Urinary bladder (tissue), 3 donors: ENCODE measurements at regions not wholly inside any gene's neighbourhood (a gene's known extent, or its start where the extent isn't known, plus 50 kb on each side); places are given as distances from the start of the nearest gene placed in this dataset.

ENCODE experiments used
- DNase-seq: peaks from one replicate; pipeline ENCODE4 v3.0.0-alpha.2; 2015; ENCODE audit errors: extremely low spot score
- H3K27ac ChIP-seq: one replicate; pipeline ENCODE4 v1.5.1; 2013; ENCODE audit warnings: low read depth, mild to moderate bottlenecking, moderate library complexity
- H3K36me3 ChIP-seq: one replicate; pipeline ENCODE4 v1.6.1; 2013; ENCODE audit warnings: mild to moderate bottlenecking, moderate library complexity; ENCODE audit not compliant: insufficient read depth
- H3K4me1 ChIP-seq: one replicate; pipeline ENCODE4 v1.6.1; 2013; ENCODE audit warnings: mild to moderate bottlenecking, moderate library complexity; ENCODE audit not compliant: insufficient read depth
- H3K4me3 ChIP-seq: one replicate; pipeline ENCODE4 v1.5.1; 2013; ENCODE audit warnings: low read depth, low read length
- WGBS: extraction: QIAGEN DNeasy Blood & Tissue Kit; methylation state at CpG from one replicate; pipeline ENCODE4 v1.1.7; 2013; 5-methylcytosine and 5-hydroxymethylcytosine counted together
- donor health status: healthy with polysubstance abuse.
- donor health status: healthy.

GRCh38 chr5:32984851-32985610 lies 273.9 kb downstream of the NPR3 start:
- Histone ChIP-seq H3K36me3 (no peaks in the 10 kb centered on the region), H3K4me1 (no peaks in the 10 kb centered on the region), H3K27ac (no peak overlapping the region), H3K4me3 (no peak overlapping the region)
- 88% methylated on average over 4 of the region's 4 CpGs for WGBS
- no peak for DNase-seq

- no peak overlapping the region for H3K4me3 ChIP-seq
- no peak overlapping the region for H3K27ac ChIP-seq
- DNase-seq, result no peak
- 87% methylated on average over 5 of the region's 5 CpGs for WGBS
- no peaks in the 10 kb centered on the region for H3K4me1 ChIP-seq
- H3K36me3 ChIP-seq, result no peaks in the 10 kb centered on the region
These were observed 278.7 kb downstream of the NPR3 start for GRCh38 chr5:32989815-32990214.

DNA sequence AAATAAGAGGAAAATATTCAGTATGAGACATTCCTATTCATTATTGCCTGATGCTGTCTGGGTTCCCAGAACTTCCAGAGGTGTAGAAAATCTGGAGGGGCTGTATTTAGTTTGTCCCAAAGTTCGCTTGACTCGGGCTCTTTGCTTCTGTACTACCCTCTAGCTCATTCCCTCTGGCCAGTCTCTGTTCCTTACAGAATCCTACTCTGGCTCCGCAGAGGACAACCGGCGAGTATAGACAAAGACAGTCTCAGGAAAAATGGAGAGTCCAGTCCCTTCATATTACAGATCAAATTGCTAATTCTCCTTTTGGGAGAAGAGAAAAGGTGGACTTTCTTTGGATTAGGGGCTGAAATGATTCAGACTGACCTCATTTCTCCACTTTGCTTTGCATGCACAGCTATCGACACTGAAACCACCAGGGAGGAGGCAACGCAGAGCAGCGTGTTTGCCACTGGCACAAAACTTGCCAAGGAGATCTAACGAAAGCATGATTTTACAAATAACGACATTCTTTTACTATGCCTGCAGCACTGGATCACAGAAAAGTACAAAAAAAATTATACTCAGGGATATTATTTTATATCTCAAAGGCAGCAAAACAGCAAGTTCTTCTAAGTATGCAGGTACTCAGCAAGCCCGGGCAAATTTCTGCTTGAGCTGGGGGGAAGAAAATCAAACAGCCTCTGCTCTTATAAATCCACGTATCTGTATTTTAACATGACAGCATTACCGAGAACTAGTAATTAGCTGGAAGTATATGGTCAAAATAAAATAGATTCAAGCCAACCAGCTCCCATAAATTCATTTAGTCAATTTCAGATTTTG lies 279.7 kb downstream of the NPR3 start:
- no peak for DNase-seq
- H3K36me3 ChIP-seq, result no peaks in the 10 kb centered on the region
- 83% methylated on average over 13 of the region's 13 CpGs for WGBS
- H3K4me1 ChIP-seq, result no peaks in the 10 kb centered on the region
- no peak overlapping the region for H3K4me3 ChIP-seq
- H3K27ac ChIP-seq, result no peak overlapping the region

GRCh38 chr5:32991421-32991815 lies 280.3 kb downstream of the NPR3 start:
- no peak overlapping the region for H3K27ac ChIP-seq
- no peaks in the 10 kb centered on the region for H3K36me3 ChIP-seq
- no peak overlapping the region for H3K4me3 ChIP-seq
- no peak for DNase-seq
- no peaks in the 10 kb centered on the region for H3K4me1 ChIP-seq
- WGBS, result 90% methylated on average over 9 of the region's 9 CpGs

- 79% methylated on average over 1 of the region's 1 CpG for WGBS
- H3K4me3 ChIP-seq, result no peak overlapping the region
- H3K36me3 ChIP-seq, result no peaks in the 10 kb centered on the region
- no peaks in the 10 kb centered on the region for H3K4me1 ChIP-seq
- no peak overlapping the region for H3K27ac ChIP-seq
- no peak for DNase-seq
These were observed 285.2 kb downstream of the NPR3 start for GRCh38 chr5:32996336-32996735.

DNA sequence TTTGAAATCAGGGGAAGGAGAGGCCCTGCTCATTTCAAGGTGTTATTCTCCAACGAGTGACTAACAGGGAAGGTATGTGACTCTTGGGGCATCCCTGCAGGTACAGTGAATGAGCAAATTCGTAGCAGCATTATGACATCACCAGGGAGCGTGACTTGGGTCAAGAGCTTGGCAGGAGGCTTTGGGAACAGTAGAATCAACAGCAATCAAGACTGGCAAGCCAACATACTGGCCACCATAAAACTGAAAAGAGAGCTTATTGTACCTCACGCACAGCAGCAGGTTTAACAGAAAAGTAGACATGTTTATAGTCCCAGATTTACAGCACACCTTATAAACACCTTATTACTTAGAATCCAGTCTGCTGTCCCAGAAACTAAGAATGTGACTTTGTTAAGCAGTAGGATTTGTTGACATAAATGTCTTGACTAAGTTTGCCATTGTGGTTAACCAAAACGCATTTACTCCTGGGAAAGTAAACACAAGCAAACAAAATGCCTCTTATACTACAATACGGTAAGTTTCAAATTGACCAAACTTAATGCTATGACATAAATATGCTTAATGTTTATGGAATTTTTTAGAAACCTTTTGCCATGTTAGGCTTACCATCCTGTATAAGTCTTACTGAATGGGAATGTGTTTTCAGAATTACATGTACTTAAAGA lies 297.8 kb downstream of the NPR3 start:
- no peak for DNase-seq
- no peaks in the 10 kb centered on the region for H3K36me3 ChIP-seq
- no peaks in the 10 kb centered on the region for H3K4me1 ChIP-seq
- 48% methylated on average over 6 of the region's 6 CpGs for WGBS
- H3K27ac ChIP-seq, result no peak overlapping the region
- no peak overlapping the region for H3K4me3 ChIP-seq

GRCh38 chr5:33010846-33011245 lies 299.7 kb downstream of the NPR3 start:
- H3K27ac ChIP-seq, result no peak overlapping the region
- no peak overlapping the region for H3K4me3 ChIP-seq
- H3K36me3 ChIP-seq, result no peaks in the 10 kb centered on the region
- DNase-seq, result no peak
- 57% methylated on average over 1 of the region's 1 CpG for WGBS
- no peaks in the 10 kb centered on the region for H3K4me1 ChIP-seq

DNA sequence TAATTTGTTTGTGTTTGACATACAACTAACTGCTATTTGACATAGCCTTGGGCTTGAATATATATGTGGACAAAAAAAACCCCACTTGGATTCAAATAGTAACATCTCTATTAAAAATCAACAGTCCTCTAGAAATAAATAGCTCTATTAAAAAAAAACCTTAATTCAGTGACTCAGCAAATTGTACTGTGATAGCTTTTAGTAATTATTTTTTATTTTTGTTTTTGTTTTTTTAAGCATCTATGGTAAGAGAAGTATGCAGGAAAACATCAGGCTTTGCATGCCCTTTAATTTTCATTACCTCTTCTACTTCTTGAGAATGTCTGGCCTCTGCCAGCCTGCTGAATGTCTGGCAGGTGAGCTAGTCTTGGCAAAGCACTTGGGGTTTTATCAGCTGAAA lies 300.7 kb downstream of the NPR3 start:
- no peaks in the 10 kb centered on the region for H3K36me3 ChIP-seq
- no peaks in the 10 kb centered on the region for H3K4me1 ChIP-seq
- H3K27ac ChIP-seq, result no peak overlapping the region
- DNase-seq, result no peak
- no peak overlapping the region for H3K4me3 ChIP-seq

- 52% methylated on average over 2 of the region's 2 CpGs for WGBS
- H3K36me3 ChIP-seq, result no peaks in the 10 kb centered on the region
- no peak overlapping the region for H3K4me3 ChIP-seq
- H3K27ac ChIP-seq, result no peak overlapping the region
- no peaks in the 10 kb centered on the region for H3K4me1 ChIP-seq
- no peak for DNase-seq
These were observed 312.5 kb downstream of the NPR3 start for GRCh38 chr5:33023649-33024048.

- Histone ChIP-seq H3K4me1 (peaks cover 1% of the 10 kb centered on the region), H3K36me3 (no peaks in the 10 kb centered on the region), H3K27ac (no peak overlapping the region), H3K4me3 (no peak overlapping the region)
- DNase-seq, result no peak
- WGBS, result 32% methylated on average over 8 of the region's 8 CpGs
These were observed 321.4 kb downstream of the NPR3 start for GRCh38 chr5:33032271-33033070.

- no peak for DNase-seq
- 82% methylated on average over 3 of the region's 3 CpGs for WGBS
- no peak overlapping the region for H3K27ac ChIP-seq
- H3K36me3 ChIP-seq, result no peaks in the 10 kb centered on the region
- no peak overlapping the region for H3K4me3 ChIP-seq
- peaks cover 1% of the 10 kb centered on the region for H3K4me1 ChIP-seq
These were observed 322.4 kb downstream of the NPR3 start for GRCh38 chr5:33033516-33033915.

DNA sequence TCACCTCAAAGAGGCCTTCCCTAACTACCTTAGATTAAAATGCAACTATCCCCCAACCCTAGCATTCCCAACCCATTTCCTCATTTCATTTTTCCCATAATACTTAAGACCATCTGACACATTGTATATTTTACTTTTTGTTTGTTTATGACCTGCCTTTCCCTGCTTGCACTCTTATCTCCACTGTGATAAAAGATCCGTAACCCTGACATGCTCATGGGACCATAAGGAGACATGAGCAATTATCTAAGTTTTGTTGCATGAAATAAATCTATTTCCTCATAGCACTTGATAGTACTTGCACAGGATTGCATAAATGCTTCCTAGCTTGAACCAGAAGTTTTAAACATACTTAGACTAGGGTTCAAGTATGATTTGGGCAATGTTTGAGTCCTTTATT lies 323.7 kb downstream of the NPR3 start:
- 63% methylated on average over 1 of the region's 1 CpG for WGBS

GRCh38 chr5:33035851-33036527 lies 324.9 kb downstream of the NPR3 start:
- 95% methylated on average over 3 of the region's 3 CpGs for WGBS
- H3K36me3 ChIP-seq, result no peaks in the 10 kb centered on the region

More for the DNA sequence above, 323.7 kb downstream of the NPR3 start:
- Histone ChIP-seq H3K4me3 (no peak overlapping the region), H3K27ac (no peak overlapping the region), H3K4me1 (peaks cover 1% of the 10 kb centered on the region), H3K36me3 (no peaks in the 10 kb centered on the region)
- DNase-seq, result no peak

More at GRCh38 chr5:33035851-33036527, 324.9 kb downstream of the NPR3 start:
- DNase-seq, result no peak
- Histone ChIP-seq H3K4me1 (peaks cover 1% of the 10 kb centered on the region), H3K27ac (no peak overlapping the region), H3K4me3 (no peak overlapping the region)
